HEK293 (cell line): ENCODE measurements at regions not wholly inside any gene's neighbourhood (a gene's known extent, or its start where the extent isn't known, plus 50 kb on each side); places are given as distances from the start of the nearest gene placed in this dataset.

Experiments
- BCL11A ChIP-seq: fragments of 450-650 bp; formaldehyde crosslinking; IDR thresholded peaks from 2 replicates; pipeline ENCODE4 v1.5.1; 2016; ENCODE audit warnings: low read depth, missing biosample characterization, missing genetic modification characterization
- CTCF ChIP-seq: fragments of 450-650 bp; formaldehyde crosslinking; IDR thresholded peaks from 2 replicates; pipeline ENCODE4 v1.5.1; 2016; ENCODE audit warnings: missing biosample characterization, missing genetic modification characterization
- GLIS2 ChIP-seq: fragments of 450-650 bp; formaldehyde crosslinking; IDR thresholded peaks from 2 replicates; pipeline ENCODE4 v1.5.1; 2016; ENCODE audit warnings: missing biosample characterization, missing genetic modification characterization
- HOXD13 ChIP-seq: sonication (generic); formaldehyde crosslinking; IDR thresholded peaks from 2 replicates; pipeline ENCODE4 v1.8.0; 2022; ENCODE audit warnings: missing genetic modification reagents, borderline replicate concordance
- OSR2 ChIP-seq: fragments of 450-650 bp; formaldehyde crosslinking; IDR thresholded peaks from 2 replicates; pipeline ENCODE4 v1.5.1; 2016; ENCODE audit warnings: missing biosample characterization, missing genetic modification characterization
- ZBTB17 ChIP-seq: fragments of 450-650 bp; formaldehyde crosslinking; IDR thresholded peaks from 2 replicates; pipeline ENCODE4 v1.5.1; 2016; ENCODE audit warnings: missing biosample characterization, missing genetic modification characterization
- ZBTB6 ChIP-seq: fragments of 450-650 bp; formaldehyde crosslinking; IDR thresholded peaks from 2 replicates; pipeline ENCODE4 v1.5.1; 2017; ENCODE audit warnings: missing biosample characterization, missing genetic modification characterization
- ZNF10 ChIP-seq: fragments of 450-650 bp; formaldehyde crosslinking; IDR thresholded peaks from 2 replicates; pipeline ENCODE4 v1.5.1; 2017; ENCODE audit warnings: missing biosample characterization, missing genetic modification characterization
- ZNF24 ChIP-seq: fragments of 450-650 bp; formaldehyde crosslinking; IDR thresholded peaks from 2 replicates; pipeline ENCODE4 v1.5.1; 2016; ENCODE audit warnings: missing biosample characterization, missing genetic modification characterization
- ZNF274 ChIP-seq, 2 experiments: fragments of 200-500 bp in 1 of 2; fragments of 450-650 bp in 1 of 2; sonication (Bioruptor generic) in 1 of 2; formaldehyde crosslinking in 1 of 2; IDR thresholded peaks; 2 replicates each; pipeline versions ENCODE4 v1.5.1 to v1.6.1; 2014 to 2016; ENCODE audit warnings: borderline replicate concordance in 1 of 2, inconsistent platforms in 1 of 2, low read length in 1 of 2, missing biosample characterization in 1 of 2, missing genetic modification characterization in 1 of 2
- ZNF335 ChIP-seq: fragments of 450-650 bp; formaldehyde crosslinking; conservative IDR thresholded peaks from 2 replicates; pipeline ENCODE4 v1.5.1; 2016; ENCODE audit warnings: missing biosample characterization, missing genetic modification characterization
- ZNF433 ChIP-seq: fragments of 450-650 bp; formaldehyde crosslinking; IDR thresholded peaks from 2 replicates; pipeline ENCODE4 v1.5.1; 2016; ENCODE audit warnings: missing biosample characterization, missing genetic modification characterization, low read depth
- TF ChIP-seq, protein P1 (sequence below): fragments of 450-650 bp; formaldehyde crosslinking; IDR thresholded peaks from 2 replicates; pipeline ENCODE4 v1.5.1; 2016; ENCODE audit warnings: missing biosample characterization, missing genetic modification characterization

DNA sequence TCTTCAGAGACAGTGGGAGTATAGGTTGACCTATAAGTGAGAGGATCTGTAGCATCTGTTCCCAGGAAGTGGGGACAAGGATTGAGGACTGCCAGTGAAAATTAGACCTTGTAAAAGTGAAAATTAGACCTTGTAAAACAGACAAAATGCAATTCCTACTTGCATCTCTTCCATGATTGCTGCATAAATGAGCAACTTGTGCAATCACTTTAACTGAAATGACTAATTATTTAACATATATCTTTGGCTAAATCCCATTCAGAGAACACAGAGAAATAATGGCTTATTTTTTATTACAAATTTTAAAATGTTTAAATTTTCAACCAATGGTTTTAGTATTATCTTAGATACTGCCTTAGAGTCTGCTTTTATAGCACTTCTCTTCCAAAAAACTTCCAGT is 67.2 kb upstream of the NABP1 start:
- no peak for TF ChIP-seq CTCF (tag by site-specific recombination)
- no peak for TF ChIP-seq HOXD13 (CRISPR knock-in tag)
- TF ChIP-seq ZBTB17 (tag by site-specific recombination) = no peak
- TF ChIP-seq ZNF433 (tag by site-specific recombination) = no peak
- no peak for TF ChIP-seq ZNF24 (tag by site-specific recombination)
- no peak for TF ChIP-seq BCL11A (tag by site-specific recombination)
- TF ChIP-seq ZBTB6 (tag by site-specific recombination) = no peak
- TF ChIP-seq ZNF335 (tag by site-specific recombination) = no peak
- TF ChIP-seq OSR2 (tag by site-specific recombination) = no peak
- TF ChIP-seq ZNF10 (tag by site-specific recombination) = no peak
- TF ChIP-seq, protein P1, sequence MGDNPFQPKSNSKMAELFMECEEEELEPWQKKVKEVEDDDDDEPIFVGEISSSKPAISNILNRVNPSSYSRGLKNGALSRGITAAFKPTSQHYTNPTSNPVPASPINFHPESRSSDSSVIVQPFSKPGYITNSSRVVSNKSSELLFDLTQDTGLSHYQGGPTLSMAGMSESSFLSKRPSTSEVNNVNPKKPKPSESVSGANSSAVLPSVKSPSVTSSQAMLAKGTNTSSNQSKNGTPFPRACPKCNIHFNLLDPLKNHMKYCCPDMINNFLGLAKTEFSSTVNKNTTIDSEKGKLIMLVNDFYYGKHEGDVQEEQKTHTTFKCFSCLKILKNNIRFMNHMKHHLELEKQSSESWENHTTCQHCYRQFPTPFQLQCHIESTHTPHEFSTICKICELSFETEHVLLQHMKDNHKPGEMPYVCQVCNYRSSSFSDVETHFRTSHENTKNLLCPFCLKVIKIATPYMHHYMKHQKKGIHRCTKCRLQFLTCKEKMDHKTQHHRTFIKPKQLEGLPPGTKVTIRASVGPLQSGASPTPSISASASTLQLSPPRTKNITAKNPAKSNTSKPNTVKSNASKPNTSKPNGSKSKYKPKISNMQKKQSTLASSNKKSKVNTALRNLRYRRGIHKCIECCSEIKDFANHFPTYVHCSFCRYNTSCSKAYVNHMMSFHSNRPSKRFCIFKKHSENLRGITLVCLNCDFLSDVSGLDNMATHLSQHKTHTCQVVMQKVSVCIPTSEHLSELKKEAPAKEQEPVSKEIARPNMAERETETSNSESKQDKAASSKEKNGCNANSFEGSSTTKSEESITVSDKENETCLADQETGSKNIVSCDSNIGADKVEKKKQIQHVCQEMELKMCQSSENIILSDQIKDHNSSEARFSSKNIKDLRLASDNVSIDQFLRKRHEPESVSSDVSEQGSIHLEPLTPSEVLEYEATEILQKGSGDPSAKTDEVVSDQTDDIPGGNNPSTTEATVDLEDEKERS (tag by site-specific recombination) = no peak
- no peak for TF ChIP-seq ZNF274 (IDR thresholded peaks at IDR 0.05; ENCODE audit: low read length)
- no peak for TF ChIP-seq ZNF274 (tag by site-specific recombination; IDR thresholded peaks at IDR 0.05; ENCODE audit: borderline replicate concordance)
- no peak for TF ChIP-seq GLIS2 (tag by site-specific recombination)
